ENCODE measurements at regions not wholly inside any gene's neighbourhood (a gene's known extent, or its start where the extent isn't known, plus 50 kb on each side); places are given as distances from the start of the nearest gene placed in this dataset.

DNA sequence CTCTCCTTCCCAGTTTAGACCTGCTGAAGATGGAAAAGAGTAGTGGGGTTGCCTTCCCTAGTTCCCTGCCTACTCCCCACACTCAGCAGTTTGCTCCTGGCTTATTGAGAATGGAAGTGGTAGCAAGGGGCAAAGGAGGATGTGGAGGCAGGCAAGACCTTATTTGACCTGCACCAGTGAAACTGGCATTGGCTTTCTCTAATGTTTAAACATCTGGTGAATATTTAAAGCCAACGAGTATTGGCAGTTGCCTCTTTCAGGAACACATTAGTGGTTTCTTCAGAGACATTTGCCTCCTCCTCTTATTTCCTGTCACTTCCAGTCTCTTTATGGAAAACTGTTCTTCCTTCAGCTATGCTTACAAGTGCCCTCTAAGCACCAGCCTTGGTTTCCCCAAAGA, 62.4 kb upstream of the VAV3 start:
- TF ChIP-seq, protein P1, sequence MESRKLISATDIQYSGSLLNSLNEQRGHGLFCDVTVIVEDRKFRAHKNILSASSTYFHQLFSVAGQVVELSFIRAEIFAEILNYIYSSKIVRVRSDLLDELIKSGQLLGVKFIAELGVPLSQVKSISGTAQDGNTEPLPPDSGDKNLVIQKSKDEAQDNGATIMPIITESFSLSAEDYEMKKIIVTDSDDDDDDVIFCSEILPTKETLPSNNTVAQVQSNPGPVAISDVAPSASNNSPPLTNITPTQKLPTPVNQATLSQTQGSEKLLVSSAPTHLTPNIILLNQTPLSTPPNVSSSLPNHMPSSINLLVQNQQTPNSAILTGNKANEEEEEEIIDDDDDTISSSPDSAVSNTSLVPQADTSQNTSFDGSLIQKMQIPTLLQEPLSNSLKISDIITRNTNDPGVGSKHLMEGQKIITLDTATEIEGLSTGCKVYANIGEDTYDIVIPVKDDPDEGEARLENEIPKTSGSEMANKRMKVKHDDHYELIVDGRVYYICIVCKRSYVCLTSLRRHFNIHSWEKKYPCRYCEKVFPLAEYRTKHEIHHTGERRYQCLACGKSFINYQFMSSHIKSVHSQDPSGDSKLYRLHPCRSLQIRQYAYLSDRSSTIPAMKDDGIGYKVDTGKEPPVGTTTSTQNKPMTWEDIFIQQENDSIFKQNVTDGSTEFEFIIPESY (IDR thresholded peaks at IDR 0.05; ENCODE audit: extremely low read depth, insufficient replicate concordance, low read length), result no peak
- no peak for TF ChIP-seq SIN3A (IDR thresholded peaks at IDR 0.05; ENCODE audit: low read depth)
- TF ChIP-seq, protein P2, sequence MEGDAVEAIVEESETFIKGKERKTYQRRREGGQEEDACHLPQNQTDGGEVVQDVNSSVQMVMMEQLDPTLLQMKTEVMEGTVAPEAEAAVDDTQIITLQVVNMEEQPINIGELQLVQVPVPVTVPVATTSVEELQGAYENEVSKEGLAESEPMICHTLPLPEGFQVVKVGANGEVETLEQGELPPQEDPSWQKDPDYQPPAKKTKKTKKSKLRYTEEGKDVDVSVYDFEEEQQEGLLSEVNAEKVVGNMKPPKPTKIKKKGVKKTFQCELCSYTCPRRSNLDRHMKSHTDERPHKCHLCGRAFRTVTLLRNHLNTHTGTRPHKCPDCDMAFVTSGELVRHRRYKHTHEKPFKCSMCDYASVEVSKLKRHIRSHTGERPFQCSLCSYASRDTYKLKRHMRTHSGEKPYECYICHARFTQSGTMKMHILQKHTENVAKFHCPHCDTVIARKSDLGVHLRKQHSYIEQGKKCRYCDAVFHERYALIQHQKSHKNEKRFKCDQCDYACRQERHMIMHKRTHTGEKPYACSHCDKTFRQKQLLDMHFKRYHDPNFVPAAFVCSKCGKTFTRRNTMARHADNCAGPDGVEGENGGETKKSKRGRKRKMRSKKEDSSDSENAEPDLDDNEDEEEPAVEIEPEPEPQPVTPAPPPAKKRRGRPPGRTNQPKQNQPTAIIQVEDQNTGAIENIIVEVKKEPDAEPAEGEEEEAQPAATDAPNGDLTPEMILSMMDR (IDR thresholded peaks at IDR 0.05 in 2 of 3, conservative IDR thresholded peaks at IDR 0.05 in 1 of 3; ENCODE audit: borderline replicate concordance in 1 of 3, insufficient read depth in 1 of 3, low read depth in 2 of 3, low read length in 2 of 3), result no peak
- no peak for TF ChIP-seq ZNF274 (IDR thresholded peaks at IDR 0.05; ENCODE audit: low read depth, low read length)
- TF ChIP-seq EZH2phosphoT487 (IDR thresholded peaks at IDR 0.05; ENCODE audit: borderline replicate concordance), result no peak
- TF ChIP-seq, protein P3, sequence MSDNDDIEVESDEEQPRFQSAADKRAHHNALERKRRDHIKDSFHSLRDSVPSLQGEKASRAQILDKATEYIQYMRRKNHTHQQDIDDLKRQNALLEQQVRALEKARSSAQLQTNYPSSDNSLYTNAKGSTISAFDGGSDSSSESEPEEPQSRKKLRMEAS (IDR thresholded peaks at IDR 0.05), result no peak

All from HCT116 (cell line).